IPS DF 6.9 (cell line): ENCODE measurements at regions not wholly inside any gene's neighbourhood (a gene's known extent, or its start where the extent isn't known, plus 50 kb on each side); places are given as distances from the start of the nearest gene placed in this dataset.

Source experiments
- DNase-seq: peaks from one replicate; pipeline ENCODE4 v3.0.0-alpha.2; 2013; ENCODE audit warnings: low read depth, low spot score
- H3K27ac ChIP-seq: one replicate; pipeline ENCODE4 v1.5.1; 2013; ENCODE audit warnings: low read length, control low read depth
- H3K27me3 ChIP-seq: 2 replicates; pipeline ENCODE4 v1.6.1; 2013; ENCODE audit warnings: mild to moderate bottlenecking, low read length; ENCODE audit not compliant: control insufficient read depth, insufficient read depth
- H3K36me3 ChIP-seq: 2 replicates; pipeline ENCODE4 v1.6.1; 2013; ENCODE audit warnings: low read length; ENCODE audit not compliant: control insufficient read depth, insufficient read depth
- H3K4me1 ChIP-seq: 2 replicates; pipeline ENCODE4 v1.6.1; 2013; ENCODE audit warnings: low read length; ENCODE audit not compliant: control insufficient read depth, insufficient read depth
- H3K4me3 ChIP-seq: 2 replicates; pipeline ENCODE4 v1.5.1; 2013; ENCODE audit warnings: mild to moderate bottlenecking, low read length
- H3K9me3 ChIP-seq: 2 replicates; pipeline ENCODE4 v1.6.1; 2013; ENCODE audit warnings: low read length, inconsistent platforms; ENCODE audit not compliant: control insufficient read depth, insufficient read depth
- WGBS: extraction: QIAGEN DNeasy Blood & Tissue Kit; methylation state at CpG from one replicate; pipeline ENCODE4 v1.1.7; 2013; ENCODE audit warnings: mixed read lengths, missing lambda C conversion rate; ENCODE audit not compliant: insufficient read length, insufficient coverage; 5-methylcytosine and 5-hydroxymethylcytosine counted together

GRCh38 chr14:34014936-34015335 is 64.1 kb upstream of the EGLN3 start:
- no peak overlapping the region for H3K4me3 ChIP-seq
- H3K36me3 ChIP-seq: no peaks in the 10 kb centered on the region
- DNase-seq: no peak
- H3K9me3 ChIP-seq: no peaks in the 10 kb centered on the region
- no CpG with 5 or more reads among the region's 3 CpGs for WGBS
- H3K27me3 ChIP-seq: no peaks in the 10 kb centered on the region
- H3K4me1 ChIP-seq: no peaks in the 10 kb centered on the region; the same call in 1 of the 2 replicates
- no peak overlapping the region for H3K27ac ChIP-seq

GRCh38 chr14:34013721-34014060 is 62.8 kb upstream of the EGLN3 start:
- no peaks in the 10 kb centered on the region for H3K27me3 ChIP-seq
- no peak overlapping the region for H3K4me3 ChIP-seq
- H3K27ac ChIP-seq: no peak overlapping the region
- WGBS: no CpG with 5 or more reads among the region's 4 CpGs
- no peaks in the 10 kb centered on the region for H3K36me3 ChIP-seq
- no peak for DNase-seq
- no peaks in the 10 kb centered on the region; the same call in 1 of the 2 replicates for H3K4me1 ChIP-seq
- H3K9me3 ChIP-seq: no peaks in the 10 kb centered on the region

- no peak overlapping the region for H3K4me3 ChIP-seq
- 100% methylated on average over 2 of the region's 9 CpGs for WGBS
- H3K27me3 ChIP-seq: no peaks in the 10 kb centered on the region
- no peaks in the 10 kb centered on the region for H3K9me3 ChIP-seq
- no peaks in the 10 kb centered on the region; the same call in 1 of the 2 replicates for H3K4me1 ChIP-seq
- H3K27ac ChIP-seq: no peak overlapping the region
- H3K36me3 ChIP-seq: no peaks in the 10 kb centered on the region
- DNase-seq: no peak
Observed at GRCh38 chr14:34012978-34013720, 62.3 kb upstream of the EGLN3 start.

- H3K4me3 ChIP-seq: no peak overlapping the region
- no peaks in the 10 kb centered on the region for H3K27me3 ChIP-seq
- no peaks in the 10 kb centered on the region; the same call in 1 of the 2 replicates for H3K4me1 ChIP-seq
- H3K9me3 ChIP-seq: no peaks in the 10 kb centered on the region
- DNase-seq: no peak
- H3K36me3 ChIP-seq: no peaks in the 10 kb centered on the region
- no CpG with 5 or more reads among the region's 6 CpGs for WGBS
- H3K27ac ChIP-seq: no peak overlapping the region
Observed at GRCh38 chr14:34012369-34012768, 61.5 kb upstream of the EGLN3 start.

- no CpG with 5 or more reads among the region's 5 CpGs for WGBS
- Histone ChIP-seq H3K4me3 (no peak overlapping the region), H3K27me3 (no peaks in the 10 kb centered on the region), H3K36me3 (no peaks in the 10 kb centered on the region), H3K4me1 (no peaks in the 10 kb centered on the region; the same call in 1 of the 2 replicates), H3K9me3 (no peaks in the 10 kb centered on the region), H3K27ac (no peak overlapping the region)
- DNase-seq: no peak
Observed at GRCh38 chr14:34009956-34010355, 59.1 kb upstream of the EGLN3 start.

GRCh38 chr14:34007902-34008301 is 57.0 kb upstream of the EGLN3 start:
- no CpG with 5 or more reads among the region's 3 CpGs for WGBS
- Histone ChIP-seq H3K27ac (no peak overlapping the region), H3K4me1 (no peaks in the 10 kb centered on the region), H3K9me3 (no peaks in the 10 kb centered on the region), H3K4me3 (no peak overlapping the region), H3K36me3 (no peaks in the 10 kb centered on the region), H3K27me3 (no peaks in the 10 kb centered on the region)
- DNase-seq: no peak

DNA sequence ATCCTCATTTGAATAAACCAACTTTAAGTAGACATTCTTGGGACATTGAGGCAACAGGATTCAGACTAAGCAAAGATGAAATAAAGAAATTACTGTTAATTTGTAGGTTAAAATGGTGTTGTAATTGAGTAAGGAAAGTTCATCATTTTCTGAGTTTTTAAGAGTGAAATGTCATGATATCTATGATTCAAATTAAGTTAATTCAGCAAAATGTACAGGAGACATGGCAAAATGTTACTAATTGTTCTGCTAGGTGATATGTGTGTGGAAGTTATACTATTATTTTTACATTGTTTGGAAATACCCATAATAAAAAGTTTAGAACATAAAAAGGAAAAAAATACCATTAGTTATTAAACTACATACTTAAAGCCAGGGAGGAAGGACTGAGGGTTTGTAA is 55.0 kb upstream of the EGLN3 start:
- Histone ChIP-seq H3K4me3 (no peak overlapping the region), H3K4me1 (no peaks in the 10 kb centered on the region), H3K27ac (no peak overlapping the region), H3K27me3 (no peaks in the 10 kb centered on the region), H3K36me3 (no peaks in the 10 kb centered on the region), H3K9me3 (no peaks in the 10 kb centered on the region)
- no peak for DNase-seq

- no peak overlapping the region for H3K4me3 ChIP-seq
- no peaks in the 10 kb centered on the region for H3K27me3 ChIP-seq
- H3K9me3 ChIP-seq: no peaks in the 10 kb centered on the region
- H3K36me3 ChIP-seq: no peaks in the 10 kb centered on the region
- no peak for DNase-seq
- WGBS: no CpG with 5 or more reads among the region's 3 CpGs
- H3K4me1 ChIP-seq: no peaks in the 10 kb centered on the region
- H3K27ac ChIP-seq: no peak overlapping the region
Observed at GRCh38 chr14:34004881-34005280, 54.0 kb upstream of the EGLN3 start.

DNA sequence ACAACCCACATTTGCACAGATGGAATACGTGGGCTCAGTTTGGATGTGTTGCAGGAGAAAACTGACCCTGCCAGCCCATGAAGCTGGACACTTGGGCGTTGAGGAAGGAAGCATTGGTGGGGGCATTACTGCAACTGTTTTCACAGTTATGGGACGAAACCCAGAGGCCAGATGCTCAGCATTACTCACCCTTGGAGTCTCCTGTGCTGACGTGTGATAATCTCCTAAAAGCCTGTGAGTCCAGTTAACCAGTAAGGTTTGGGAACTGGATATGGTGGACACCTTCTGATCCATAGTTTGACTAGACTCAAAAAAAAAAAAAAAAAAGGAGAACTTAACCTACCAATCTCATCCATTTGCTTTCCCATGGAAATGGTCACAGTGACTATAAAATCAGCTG is 52.8 kb upstream of the EGLN3 start:
- Histone ChIP-seq H3K4me1 (no peaks in the 10 kb centered on the region), H3K27me3 (no peaks in the 10 kb centered on the region), H3K27ac (no peak overlapping the region), H3K36me3 (no peaks in the 10 kb centered on the region), H3K9me3 (no peaks in the 10 kb centered on the region), H3K4me3 (no peak overlapping the region)
- no CpG with 5 or more reads among the region's 4 CpGs for WGBS
- DNase-seq: no peak

DNA sequence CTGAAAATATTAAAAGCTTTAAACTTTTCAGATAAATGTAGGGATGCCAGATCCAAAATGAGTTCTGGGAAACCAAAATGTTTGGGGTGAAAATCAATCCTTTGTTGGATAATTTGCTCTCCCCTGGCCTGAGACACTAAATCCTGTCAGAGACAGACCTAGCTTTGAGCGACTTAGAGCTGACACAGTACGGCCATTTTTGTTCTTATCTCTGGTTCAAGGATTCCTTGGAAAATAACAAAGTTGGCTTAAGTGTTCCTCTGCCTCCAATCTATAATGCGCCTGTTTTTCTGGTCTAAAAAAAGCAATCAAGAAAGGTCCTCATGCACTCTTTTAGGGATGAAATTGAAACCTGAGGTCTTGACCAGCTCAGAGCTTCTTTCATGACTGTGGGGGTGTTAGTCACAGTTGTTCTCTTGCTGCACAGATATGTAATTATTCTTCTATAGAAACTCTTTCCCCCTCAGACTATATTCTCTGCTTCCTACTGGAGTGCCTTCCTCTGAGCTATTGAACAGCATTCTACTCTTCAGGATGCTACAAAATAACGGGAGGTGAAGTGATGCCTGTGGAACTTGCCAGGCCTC is 52.3 kb upstream of the EGLN3 start:
- no peak overlapping the region for H3K4me3 ChIP-seq
- no peak overlapping the region for H3K27ac ChIP-seq
- no peaks in the 10 kb centered on the region for H3K36me3 ChIP-seq
- H3K27me3 ChIP-seq: no peaks in the 10 kb centered on the region
- DNase-seq: no peak
- no CpG with 5 or more reads among the region's 4 CpGs for whole genome bisulfite sequencing
- no peaks in the 10 kb centered on the region for H3K9me3 ChIP-seq
- H3K4me1 ChIP-seq: no peaks in the 10 kb centered on the region
